ENCODE measurements at regions not wholly inside any gene's neighbourhood (a gene's known extent, or its start where the extent isn't known, plus 50 kb on each side); places are given as distances from the start of the nearest gene placed in this dataset.

GRCh38 chr14:59038746-59039145 lies 149.7 kb upstream of the DAAM1 start:
- Histone ChIP-seq H3K4me3 (no peak overlapping the region), H3K9me3 (no peaks in the 10 kb centered on the region), H3K36me3 (no peaks in the 10 kb centered on the region), H3K4me1 (no peaks in the 10 kb centered on the region), H3K27me3 (no peaks in the 10 kb centered on the region), H3K27ac (no peak overlapping the region)
- intact Hi-C loops (cut with DNase I) = no loop called here
- TF ChIP-seq POLR2A (IDR thresholded peaks at IDR 0.05) (no peak), POLR2AphosphoS5 (IDR thresholded peaks at IDR 0.05; ENCODE audit: insufficient read depth in 1 of 2, low read depth in 1 of 2) (no peak), CTCF (IDR thresholded peaks at IDR 0.05) (no peak)
- DNase-seq (ENCODE audit: extremely low spot score in 2 of 2) = no peak

- H3K36me3 ChIP-seq = no peaks in the 10 kb centered on the region
- TF ChIP-seq CTCF (IDR thresholded peaks at IDR 0.05) (no peak), POLR2A (IDR thresholded peaks at IDR 0.05) (no peak), POLR2AphosphoS5 (IDR thresholded peaks at IDR 0.05; ENCODE audit: insufficient read depth in 1 of 2, low read depth in 1 of 2) (no peak)
- DNase-seq (ENCODE audit: extremely low spot score in 2 of 2) = no peak
- H3K4me3 ChIP-seq = no peak overlapping the region
- intact Hi-C loops (cut with DNase I) = no loop called here
- H3K27me3 ChIP-seq = no peaks in the 10 kb centered on the region
- no peak overlapping the region for H3K27ac ChIP-seq
- H3K4me1 ChIP-seq = no peaks in the 10 kb centered on the region
- no peaks in the 10 kb centered on the region for H3K9me3 ChIP-seq
Observed at GRCh38 chr14:59041308-59041707, 147.2 kb upstream of the DAAM1 start.

- no peak for TF ChIP-seq POLR2AphosphoS5 (IDR thresholded peaks at IDR 0.05; ENCODE audit: insufficient read depth in 1 of 2, low read depth in 1 of 2)
- TF ChIP-seq CTCF (IDR thresholded peaks at IDR 0.05) = no peak
- no peak for TF ChIP-seq POLR2A (IDR thresholded peaks at IDR 0.05)
- no peak for DNase-seq (ENCODE audit: extremely low spot score in 2 of 2)
- no peaks in the 10 kb centered on the region for H3K4me1 ChIP-seq
- no peaks in the 10 kb centered on the region for H3K9me3 ChIP-seq
- intact Hi-C loops (cut with DNase I) = no loop called here
- H3K27me3 ChIP-seq = no peaks in the 10 kb centered on the region
- no peaks in the 10 kb centered on the region for H3K36me3 ChIP-seq
- no peak overlapping the region for H3K27ac ChIP-seq
- H3K4me3 ChIP-seq = no peak overlapping the region
Observed at GRCh38 chr14:59044707-59045106, 143.8 kb upstream of the DAAM1 start.

- Histone ChIP-seq H3K4me3 (no peak overlapping the region), H3K9me3 (no peaks in the 10 kb centered on the region), H3K4me1 (no peaks in the 10 kb centered on the region), H3K36me3 (no peaks in the 10 kb centered on the region), H3K27me3 (no peaks in the 10 kb centered on the region), H3K27ac (no peak overlapping the region)
- no peak for DNase-seq (ENCODE audit: extremely low spot score in 2 of 2)
- intact Hi-C loops (cut with DNase I) = no loop called here
- TF ChIP-seq POLR2AphosphoS5 (IDR thresholded peaks at IDR 0.05; ENCODE audit: insufficient read depth in 1 of 2, low read depth in 1 of 2) (no peak), POLR2A (IDR thresholded peaks at IDR 0.05) (no peak), CTCF (IDR thresholded peaks at IDR 0.05) (no peak)
Observed at GRCh38 chr14:59046746-59047145, 141.7 kb upstream of the DAAM1 start.

GRCh38 chr14:59055006-59055405 lies 133.5 kb upstream of the DAAM1 start:
- DNase-seq (ENCODE audit: extremely low spot score in 2 of 2) = no peak
- Histone ChIP-seq H3K27me3 (no peaks in the 10 kb centered on the region), H3K27ac (no peak overlapping the region), H3K9me3 (no peaks in the 10 kb centered on the region), H3K4me3 (no peak overlapping the region), H3K4me1 (no peaks in the 10 kb centered on the region), H3K36me3 (no peaks in the 10 kb centered on the region)
- intact Hi-C loops (cut with DNase I) = no loop called here
- TF ChIP-seq POLR2AphosphoS5 (IDR thresholded peaks at IDR 0.05; ENCODE audit: insufficient read depth in 1 of 2, low read depth in 1 of 2) = no peak
- no peak for TF ChIP-seq CTCF (IDR thresholded peaks at IDR 0.05)
- no peak for TF ChIP-seq POLR2A (IDR thresholded peaks at IDR 0.05)

Measured in vagina (tissue), 2 donors.